Activated CD4-positive, alpha-beta T cell treated with anti-CD3 and anti-CD28 coated beads, Interleukin-2, amount 10 ng/mL, durations not matched to agents 24 days and 14 days (primary cell): ENCODE measurements at regions not wholly inside any gene's neighbourhood (a gene's known extent, or its start where the extent isn't known, plus 50 kb on each side); places are given as distances from the start of the nearest gene placed in this dataset.
"Not testable (repeated sequence)": the region's sequence is repeated elsewhere in the genome, so short reads cannot be mapped to it uniquely, and the experiment has no call there.

Experiments used
- DNase-seq: peaks from one replicate; pipeline ENCODE4 v3.0.0; 2022
- H3K27ac Mint-ChIP-seq: one replicate; pipeline ENCODE4 v1.8.0; 2022; ENCODE audit warnings: mild to moderate bottlenecking, mixed read lengths
- H3K27me3 Mint-ChIP-seq: one replicate; pipeline ENCODE4 v1.8.0; 2022; ENCODE audit warnings: mixed read lengths
- H3K36me3 Mint-ChIP-seq: one replicate; pipeline ENCODE4 v1.8.0; 2022; ENCODE audit warnings: low read depth, mild to moderate bottlenecking, mixed read lengths
- H3K4me1 Mint-ChIP-seq: one replicate; pipeline ENCODE4 v1.8.0; 2021; ENCODE audit warnings: mixed read lengths
- H3K4me3 Mint-ChIP-seq: one replicate; pipeline ENCODE4 v1.8.0; 2022; ENCODE audit warnings: mild to moderate bottlenecking, moderate library complexity, mixed read lengths
- H3K9me3 Mint-ChIP-seq: one replicate; pipeline ENCODE4 v1.8.0; 2021; ENCODE audit warnings: mixed read lengths
- intact Hi-C: fragments of 100-400 bp; cut with micrococcal nuclease; formaldehyde crosslinking; loops from one replicate; pipeline ENCODE4 v1.15.1; 2023

DNA sequence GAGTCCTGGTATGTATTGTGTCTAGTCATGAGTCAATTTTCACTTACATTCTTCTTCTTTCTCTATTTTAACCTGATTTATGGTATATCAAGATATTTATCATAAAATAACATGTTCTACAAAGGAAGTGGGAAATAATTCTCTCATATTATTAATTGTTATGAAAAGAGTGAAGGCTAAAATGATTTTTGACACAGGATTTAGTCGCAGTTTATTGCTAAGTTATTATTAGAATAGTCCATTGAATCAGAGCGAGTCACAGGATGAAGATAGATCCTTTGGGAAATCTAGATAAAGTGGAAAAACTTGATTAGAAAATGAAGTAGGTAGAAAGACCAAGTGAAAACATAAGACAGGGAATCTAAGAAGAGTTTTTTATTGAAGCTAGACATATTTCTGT lies 184.3 kb upstream of the DGKB start:
- H3K4me3 Mint-ChIP-seq, result no peak overlapping the region

DNA sequence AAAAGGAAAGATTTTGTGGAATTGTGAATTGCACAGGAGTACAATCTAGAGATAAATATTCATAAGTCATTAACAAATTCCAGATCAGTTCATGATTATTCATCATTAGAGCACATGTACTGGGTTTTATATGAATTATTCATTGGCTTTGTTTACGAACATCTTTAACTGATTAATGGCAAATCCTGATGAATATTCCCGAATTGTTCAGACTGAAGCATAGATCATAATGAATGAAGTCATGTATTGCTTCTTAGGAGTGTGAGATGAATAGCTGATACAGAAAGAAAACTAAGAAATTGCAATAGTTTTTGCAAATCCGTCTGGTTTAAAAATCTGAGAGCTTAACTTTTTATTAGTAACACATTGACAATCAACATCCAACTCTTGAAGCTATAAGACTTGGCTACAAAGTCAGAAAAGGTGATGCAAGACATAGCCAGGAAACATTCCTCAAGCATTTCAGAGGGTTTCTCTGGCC lies 183.6 kb upstream of the DGKB start:
- no peaks in the 10 kb centered on the region for H3K4me1 Mint-ChIP-seq
- no peak for DNase-seq
- H3K36me3 Mint-ChIP-seq, result no peaks in the 10 kb centered on the region
- no peak overlapping the region for H3K27ac Mint-ChIP-seq
- intact Hi-C loops, result no loop called here
- no peaks in the 10 kb centered on the region for H3K27me3 Mint-ChIP-seq
- H3K4me3 Mint-ChIP-seq, result no peak overlapping the region
- H3K9me3 Mint-ChIP-seq, result no peaks in the 10 kb centered on the region

More for the DNA sequence above, 184.3 kb upstream of the DGKB start:
- Mint-ChIP-seq H3K36me3 (no peaks in the 10 kb centered on the region), H3K27me3 (no peaks in the 10 kb centered on the region), H3K27ac (no peak overlapping the region), H3K4me1 (no peaks in the 10 kb centered on the region), H3K9me3 (no peaks in the 10 kb centered on the region)
- intact Hi-C loops, result no loop called here
- no peak for DNase-seq

DNA sequence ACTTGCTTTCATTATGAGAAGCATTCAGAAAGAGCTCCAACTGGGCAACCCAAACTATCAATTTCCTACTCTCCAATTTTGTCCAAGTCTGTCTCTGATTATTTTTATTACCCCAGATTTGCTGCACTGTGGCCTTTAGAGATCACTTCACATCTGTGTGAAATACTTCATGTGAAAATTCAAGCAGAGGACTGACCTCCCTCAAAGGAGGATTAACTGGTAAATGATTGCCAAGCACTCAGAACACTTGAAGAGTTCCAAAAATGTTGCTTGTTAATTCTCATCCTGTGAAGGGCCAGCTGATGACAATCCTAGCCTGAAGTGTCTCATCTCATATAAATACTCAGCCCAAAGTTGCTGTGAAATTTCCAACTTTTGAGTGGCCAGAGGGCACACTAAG lies 182.8 kb upstream of the DGKB start:
- Mint-ChIP-seq H3K27ac (no peak overlapping the region), H3K4me3 (no peak overlapping the region), H3K4me1 (no peaks in the 10 kb centered on the region), H3K9me3 (no peaks in the 10 kb centered on the region), H3K36me3 (no peaks in the 10 kb centered on the region), H3K27me3 (no peaks in the 10 kb centered on the region)
- intact Hi-C loops, result no loop called here
- no peak for DNase-seq

DNA sequence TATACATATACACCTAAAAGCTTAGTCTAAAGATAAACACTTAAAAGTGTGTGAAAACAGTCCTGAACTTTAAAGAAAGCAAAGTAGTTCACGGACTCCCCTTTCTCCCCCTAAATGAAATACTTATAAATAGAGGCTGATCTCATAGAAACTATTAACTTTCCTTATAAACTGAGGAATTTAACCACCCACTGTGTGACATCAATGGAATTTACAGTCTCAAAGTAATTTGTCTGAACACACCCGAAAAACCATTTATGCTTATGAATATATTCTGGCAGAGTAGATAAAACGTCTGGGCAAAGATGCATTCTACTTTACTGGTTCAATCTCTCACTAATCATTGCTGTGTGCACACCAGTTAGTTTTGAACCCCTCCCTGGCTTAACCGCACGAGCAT lies 181.8 kb upstream of the DGKB start:
- intact Hi-C loops, result no loop called here
- Mint-ChIP-seq H3K36me3 (no peaks in the 10 kb centered on the region), H3K27me3 (no peaks in the 10 kb centered on the region), H3K4me1 (no peaks in the 10 kb centered on the region), H3K9me3 (no peaks in the 10 kb centered on the region), H3K4me3 (no peak overlapping the region), H3K27ac (no peak overlapping the region)
- no peak for DNase-seq

DNA sequence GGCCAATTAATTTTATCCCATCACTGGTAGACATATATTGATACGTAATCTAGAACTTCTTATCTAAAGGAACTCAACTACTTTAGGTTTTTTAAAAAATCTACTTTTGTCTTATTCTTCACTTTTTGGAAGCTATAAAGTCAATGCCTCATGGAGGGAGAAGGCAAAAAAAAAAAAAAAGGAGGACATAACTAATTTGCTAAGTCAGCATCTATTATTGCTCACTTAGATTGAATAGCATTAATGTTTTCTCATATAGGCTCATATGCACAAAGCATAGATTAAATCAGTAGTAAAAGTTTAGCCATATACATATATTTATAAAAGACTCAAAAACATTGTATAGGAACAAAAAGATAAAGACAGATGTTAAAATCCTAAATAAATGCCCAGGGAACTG lies 179.3 kb upstream of the DGKB start:
- H3K27ac Mint-ChIP-seq, result no peak overlapping the region
- H3K36me3 Mint-ChIP-seq, result no peaks in the 10 kb centered on the region
- no peaks in the 10 kb centered on the region for H3K27me3 Mint-ChIP-seq
- H3K4me1 Mint-ChIP-seq, result no peaks in the 10 kb centered on the region
- no peak for DNase-seq
- H3K4me3 Mint-ChIP-seq, result no peak overlapping the region
- intact Hi-C loops, result no loop called here
- H3K9me3 Mint-ChIP-seq, result no peaks in the 10 kb centered on the region

DNA sequence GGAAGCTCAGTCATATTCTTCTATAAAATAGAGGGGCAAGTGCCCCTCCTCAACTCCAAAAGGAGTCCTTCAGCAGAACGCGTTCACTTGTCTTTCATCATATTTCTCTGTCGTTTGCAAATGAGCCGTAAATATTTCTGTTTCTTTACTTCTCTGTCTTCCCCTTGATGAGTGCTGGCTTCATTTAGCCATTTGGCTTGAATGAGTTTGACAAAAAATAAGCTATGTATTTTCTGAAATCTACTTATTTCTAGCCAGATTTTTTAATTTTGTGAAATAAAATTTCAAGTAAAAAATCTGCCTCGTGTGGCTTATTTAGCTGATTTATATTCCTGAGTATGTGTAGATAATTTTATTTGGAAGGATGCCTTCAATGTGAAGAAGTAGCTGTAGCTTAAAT lies 170.8 kb upstream of the DGKB start:
- no peak overlapping the region for H3K4me3 Mint-ChIP-seq
- H3K36me3 Mint-ChIP-seq, result no peaks in the 10 kb centered on the region
- H3K9me3 Mint-ChIP-seq, result no peaks in the 10 kb centered on the region
- no peaks in the 10 kb centered on the region for H3K4me1 Mint-ChIP-seq
- H3K27ac Mint-ChIP-seq, result no peak overlapping the region
- H3K27me3 Mint-ChIP-seq, result no peaks in the 10 kb centered on the region
- DNase-seq, result no peak
- intact Hi-C loops, result no loop called here

DNA sequence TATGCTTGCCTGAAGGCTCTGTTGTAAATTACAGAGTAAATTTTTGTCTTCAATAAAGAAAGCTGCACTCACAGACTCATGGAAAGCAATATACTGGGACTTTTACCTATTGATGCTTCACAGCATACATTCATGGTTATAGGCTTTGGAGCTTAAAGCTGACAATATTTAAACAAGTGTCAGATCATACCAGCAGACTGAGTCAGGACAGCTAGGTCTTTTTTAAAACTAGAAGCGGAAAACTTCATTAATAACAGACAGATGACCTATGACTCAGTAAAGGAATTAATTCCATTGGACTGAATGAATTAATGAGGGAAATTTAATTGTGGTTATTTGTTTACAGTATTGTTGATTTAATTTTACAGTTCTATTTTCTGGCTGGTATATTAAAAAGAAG lies 165.8 kb upstream of the DGKB start:
- peaks cover 7% of the 10 kb centered on the region for H3K9me3 Mint-ChIP-seq
- no peaks in the 10 kb centered on the region for H3K4me1 Mint-ChIP-seq
- no peak overlapping the region for H3K4me3 Mint-ChIP-seq
- no peaks in the 10 kb centered on the region for H3K36me3 Mint-ChIP-seq
- no peak for DNase-seq
- intact Hi-C loops, result no loop called here
- H3K27ac Mint-ChIP-seq, result no peak overlapping the region
- H3K27me3 Mint-ChIP-seq, result no peaks in the 10 kb centered on the region

DNA sequence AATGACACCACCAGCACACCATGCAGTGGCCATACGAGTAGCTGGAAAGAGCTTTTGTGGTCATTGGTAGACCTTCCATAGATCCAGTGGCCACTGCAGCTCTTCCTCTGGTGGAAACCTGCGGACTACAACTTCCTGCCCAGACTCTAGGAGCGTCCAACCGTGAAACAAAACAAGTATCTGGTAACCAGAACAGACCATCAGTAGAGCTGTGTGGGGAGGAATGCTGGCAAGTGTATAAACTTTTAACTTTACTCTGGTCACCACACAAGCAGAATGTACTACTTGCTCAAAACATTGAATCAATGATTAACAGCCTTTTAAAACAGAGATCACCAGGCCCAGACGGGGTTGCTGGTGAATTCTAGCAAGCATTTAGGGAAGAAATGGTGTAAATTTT lies 154.7 kb upstream of the DGKB start:
- H3K36me3 Mint-ChIP-seq, result no peaks in the 10 kb centered on the region
- H3K27ac Mint-ChIP-seq, result no peak overlapping the region
- no peaks in the 10 kb centered on the region for H3K4me1 Mint-ChIP-seq
- peaks cover 4% of the 10 kb centered on the region for H3K9me3 Mint-ChIP-seq
- H3K27me3 Mint-ChIP-seq, result no peaks in the 10 kb centered on the region
- intact Hi-C loops, result no loop called here
- no peak overlapping the region for H3K4me3 Mint-ChIP-seq
- DNase-seq, result no peak

DNA sequence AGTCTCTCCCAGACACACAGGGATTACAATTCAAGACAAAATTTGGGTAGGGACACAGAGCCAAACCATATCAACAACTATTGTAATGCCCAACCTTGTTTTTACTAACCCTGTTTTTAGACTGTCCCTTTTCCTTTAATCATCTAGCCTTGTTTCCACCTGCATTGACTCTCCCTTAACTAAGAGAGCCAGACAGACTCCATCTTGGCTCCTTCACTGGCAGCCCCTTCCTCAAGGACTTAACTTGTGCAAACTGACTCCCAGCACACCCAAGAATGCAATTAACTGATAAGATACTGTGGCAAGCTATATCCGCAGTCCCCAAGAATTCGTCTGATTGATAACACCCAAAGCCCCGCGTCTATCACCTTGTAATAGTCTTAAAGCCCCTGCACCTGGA lies 151.8 kb upstream of the DGKB start:
- intact Hi-C loops, H3K27me3 Mint-ChIP-seq, H3K27ac Mint-ChIP-seq, H3K4me1 Mint-ChIP-seq, H3K9me3 Mint-ChIP-seq, DNase-seq, H3K36me3 Mint-ChIP-seq, H3K4me3 Mint-ChIP-seq: not testable (repeated sequence)

DNA sequence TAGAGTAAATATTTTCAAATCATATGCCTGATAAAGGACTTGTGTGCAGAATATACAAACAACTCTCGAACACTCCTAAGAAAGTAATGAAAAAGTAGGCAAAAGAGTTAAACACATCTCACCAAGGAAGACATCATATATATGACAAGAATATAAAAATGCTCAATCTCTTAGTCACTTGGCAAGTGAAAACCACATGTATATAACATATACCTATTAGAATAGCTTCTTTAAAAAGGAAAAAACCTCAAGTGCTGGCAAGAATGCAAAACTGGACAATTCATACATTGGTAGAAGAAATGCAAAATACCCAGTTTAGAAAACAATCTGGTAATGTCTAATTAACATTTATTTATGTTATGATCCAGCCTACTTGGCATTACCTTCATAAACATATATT lies 146.6 kb upstream of the DGKB start:
- H3K27me3 Mint-ChIP-seq, result no peaks in the 10 kb centered on the region
- intact Hi-C loops, result no loop called here
- H3K36me3 Mint-ChIP-seq, result no peaks in the 10 kb centered on the region
- H3K4me1 Mint-ChIP-seq, result no peaks in the 10 kb centered on the region
- no peak overlapping the region for H3K27ac Mint-ChIP-seq
- no peaks in the 10 kb centered on the region for H3K9me3 Mint-ChIP-seq
- no peak for DNase-seq
- H3K4me3 Mint-ChIP-seq, result no peak overlapping the region

DNA sequence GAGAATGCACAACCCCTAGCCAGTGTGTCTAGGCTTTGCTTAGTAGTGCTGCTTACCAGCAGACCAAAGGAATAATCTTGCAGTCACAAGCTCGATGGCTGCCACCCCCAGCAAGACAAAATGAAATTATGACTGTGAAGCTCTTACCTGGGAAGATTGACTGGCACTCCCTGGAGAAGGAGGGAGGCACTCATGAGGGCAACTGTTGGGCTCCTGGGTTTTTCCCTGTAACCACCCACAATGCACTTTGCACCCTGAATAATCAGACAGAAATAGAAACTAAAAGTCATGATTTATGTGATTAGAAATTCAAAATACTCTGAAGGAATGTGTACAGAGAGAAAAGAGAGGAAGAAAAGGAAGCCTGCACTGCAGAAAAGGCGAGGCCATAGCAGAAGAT lies 144.3 kb upstream of the DGKB start:
- Mint-ChIP-seq H3K36me3 (no peaks in the 10 kb centered on the region), H3K27me3 (no peaks in the 10 kb centered on the region), H3K4me3 (no peak overlapping the region), H3K9me3 (no peaks in the 10 kb centered on the region), H3K4me1 (no peaks in the 10 kb centered on the region), H3K27ac (no peak overlapping the region)
- no peak for DNase-seq
- intact Hi-C loops, result no loop called here

DNA sequence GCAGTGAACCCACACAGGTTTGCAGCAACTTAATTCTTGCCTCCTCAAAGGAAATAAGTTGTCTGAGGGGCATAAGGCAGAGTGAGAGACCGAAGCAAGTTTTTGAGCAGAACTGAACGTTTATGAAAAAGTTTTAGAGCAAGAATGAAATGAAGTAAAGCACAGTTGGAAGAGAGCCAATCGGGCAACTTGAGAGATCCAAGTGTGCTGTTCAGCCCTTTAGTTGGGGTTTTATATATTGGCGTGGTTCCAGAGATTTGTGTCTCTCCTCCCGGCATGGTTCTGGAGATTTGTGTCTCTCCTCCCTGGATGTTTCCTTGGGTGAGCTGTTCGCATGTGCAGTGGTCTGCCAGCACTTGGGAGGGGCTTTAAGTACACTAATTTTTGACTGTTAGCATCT lies 141.4 kb upstream of the DGKB start:
- Mint-ChIP-seq H3K27ac (no peak overlapping the region), H3K4me1 (no peaks in the 10 kb centered on the region), H3K9me3 (no peaks in the 10 kb centered on the region), H3K36me3 (no peaks in the 10 kb centered on the region), H3K27me3 (no peaks in the 10 kb centered on the region), H3K4me3 (no peak overlapping the region)
- DNase-seq, result no peak
- intact Hi-C loops, result no loop called here

DNA sequence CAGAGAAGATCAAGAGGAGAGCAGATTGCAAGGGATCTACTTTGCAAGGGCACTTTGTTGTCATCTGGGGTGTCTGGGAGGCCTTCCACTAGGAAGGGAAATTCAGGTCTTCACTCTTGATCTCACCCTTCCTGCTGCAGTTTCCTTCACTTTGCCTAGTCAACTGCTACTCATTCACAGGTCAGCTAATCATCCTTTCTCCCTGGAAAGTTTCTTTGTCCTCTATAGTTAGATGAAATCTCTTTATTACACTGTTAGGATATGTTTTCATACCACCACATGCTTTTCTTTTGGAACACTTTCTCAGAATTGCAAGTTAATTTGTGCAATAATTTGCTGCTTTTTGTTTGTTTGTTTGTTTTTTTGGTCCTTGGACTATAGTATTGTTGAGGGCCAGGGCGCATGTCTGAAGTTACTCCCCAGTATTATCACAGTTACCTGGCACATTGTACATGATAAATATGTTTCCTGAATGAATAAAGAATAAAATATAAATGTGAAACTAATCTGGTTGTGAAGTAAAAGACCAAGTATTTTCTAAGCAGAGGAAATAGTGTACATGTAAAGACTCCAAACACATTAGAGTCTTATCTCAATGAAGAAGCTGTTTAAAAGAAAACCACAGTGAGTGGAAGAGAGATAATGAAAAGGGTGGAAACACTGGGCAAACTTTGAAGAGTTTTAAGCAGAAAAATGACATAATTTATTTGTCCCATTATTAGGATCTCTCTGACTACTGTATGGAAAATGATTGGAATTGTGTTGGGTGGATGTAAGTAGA lies 139.9 kb upstream of the DGKB start:
- no peaks in the 10 kb centered on the region for H3K9me3 Mint-ChIP-seq
- no peaks in the 10 kb centered on the region for H3K36me3 Mint-ChIP-seq
- H3K27me3 Mint-ChIP-seq, result no peaks in the 10 kb centered on the region
- intact Hi-C loops, result no loop called here
- no peak for DNase-seq
- no peak overlapping the region for H3K4me3 Mint-ChIP-seq
- no peaks in the 10 kb centered on the region for H3K4me1 Mint-ChIP-seq
- H3K27ac Mint-ChIP-seq, result no peak overlapping the region

DNA sequence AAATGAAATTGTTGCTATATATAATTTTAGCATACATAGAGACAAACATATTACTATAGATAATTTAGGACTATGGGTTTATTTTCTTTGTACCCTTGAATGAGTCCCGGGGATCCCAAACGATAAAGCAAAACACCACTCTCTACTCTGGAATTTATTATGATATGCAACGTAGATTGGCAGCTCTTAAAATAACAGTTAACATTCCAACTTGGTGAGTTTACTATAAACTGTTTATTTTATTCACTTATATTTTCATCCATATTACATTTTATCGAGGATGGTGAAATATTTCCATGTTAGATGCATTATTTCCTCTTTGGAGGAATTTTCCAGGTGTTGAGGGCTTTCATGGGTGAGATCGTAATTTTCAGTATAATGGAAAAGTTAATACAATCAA lies 138.7 kb upstream of the DGKB start:
- Mint-ChIP-seq H3K4me1 (no peaks in the 10 kb centered on the region), H3K27me3 (no peaks in the 10 kb centered on the region), H3K27ac (no peak overlapping the region), H3K36me3 (no peaks in the 10 kb centered on the region), H3K9me3 (no peaks in the 10 kb centered on the region), H3K4me3 (no peak overlapping the region)
- intact Hi-C loops, result no loop called here
- DNase-seq, result no peak

DNA sequence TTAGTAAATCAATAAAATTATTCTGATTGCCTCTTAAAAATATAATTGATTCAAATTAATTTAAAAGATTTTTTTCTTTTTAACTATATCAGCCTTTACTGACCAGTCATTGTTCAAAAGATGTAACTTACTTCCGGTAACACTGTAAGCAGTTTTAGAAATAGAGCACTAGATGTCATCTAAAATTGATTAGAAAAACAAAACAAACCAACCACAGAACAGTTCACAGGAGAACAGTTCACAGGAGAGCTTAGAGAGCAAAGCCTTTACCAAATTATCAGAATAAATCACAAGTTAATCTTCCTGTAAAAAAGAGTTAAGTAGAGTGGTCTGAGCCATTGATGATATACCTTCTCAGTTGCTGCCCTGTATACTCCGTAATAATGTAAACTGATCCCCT lies 133.3 kb upstream of the DGKB start:
- intact Hi-C loops, result no loop called here
- Mint-ChIP-seq H3K9me3 (no peaks in the 10 kb centered on the region), H3K27me3 (no peaks in the 10 kb centered on the region), H3K27ac (no peak overlapping the region), H3K4me1 (no peaks in the 10 kb centered on the region), H3K4me3 (no peak overlapping the region), H3K36me3 (no peaks in the 10 kb centered on the region)
- DNase-seq, result no peak
